A673 (cell line): ENCODE measurements at regions not wholly inside any gene's neighbourhood (a gene's known extent, or its start where the extent isn't known, plus 50 kb on each side); places are given as distances from the start of the nearest gene placed in this dataset.

Experiments used
- BruUV-seq: library from RNA; stranded (reverse); fragments of 400-500 nt; replicated peaks from 2 replicates; lab custom pipeline; 2021; lab: Mats Ljungman, UMichigan
- CTCF ChIA-PET: fragments of 300-600 bp; sonication (Branson Sonifier 250); formaldehyde crosslinking; loops from one replicate; lab custom pipeline; 2022; ENCODE audit warnings: antibody characterized with exemption; lab: Charles Lee
- POLR2A ChIA-PET: fragments of 300-600 bp; sonication (Branson Sonifier 250); formaldehyde crosslinking; loops from one replicate; lab custom pipeline; 2022; ENCODE audit warnings: antibody characterized with exemption; ENCODE audit not compliant: low non-redundant PET; lab: Charles Lee
- DNase-seq: peaks from one replicate; pipeline ENCODE4 v3.0.0-alpha.2; 2015; ENCODE audit warnings: low spot score
- H3K27ac ChIP-seq: fragments of 200-600 bp; sonication (generic); 2 replicates; pipeline ENCODE4 v1.5.1; 2016; ENCODE audit warnings: mixed run types, low read depth, mild to moderate bottlenecking, mixed read lengths, antibody characterized with exemption, low read length; ENCODE audit not compliant: poor library complexity, severe bottlenecking
- H3K27me3 ChIP-seq: fragments of 200-600 bp; sonication (generic); replicated peaks from 2 replicates; pipeline ENCODE4 v1.6.1; 2017; ENCODE audit warnings: mixed run types, low read depth, mild to moderate bottlenecking, mixed read lengths, antibody characterized with exemption, low read length; ENCODE audit not compliant: insufficient read depth, poor library complexity
- H3K36me3 ChIP-seq: fragments of 200-600 bp; sonication (generic); 2 replicates; pipeline ENCODE4 v1.6.1; 2016; ENCODE audit warnings: mixed run types, mild to moderate bottlenecking, mixed read lengths, antibody characterized with exemption, low read length; ENCODE audit not compliant: insufficient read depth, poor library complexity, severe bottlenecking
- H3K4me1 ChIP-seq: fragments of 200-600 bp; sonication (generic); 2 replicates; pipeline ENCODE4 v1.6.1; 2017; ENCODE audit warnings: mixed run types, mild to moderate bottlenecking, mixed read lengths, antibody characterized with exemption, low read length; ENCODE audit not compliant: insufficient read depth, poor library complexity, severe bottlenecking
- H3K4me3 ChIP-seq: fragments of 200-600 bp; sonication (generic); 2 replicates; pipeline ENCODE4 v1.5.1; 2016; ENCODE audit warnings: low read depth, mixed run types, mild to moderate bottlenecking, mixed read lengths, low read length; ENCODE audit not compliant: poor library complexity, severe bottlenecking
- H3K9me3 ChIP-seq: fragments of 200-600 bp; sonication (generic); 2 replicates; pipeline ENCODE4 v1.6.1; 2016; ENCODE audit warnings: mixed run types, low read depth, mild to moderate bottlenecking, mixed read lengths, antibody characterized with exemption, low read length; ENCODE audit not compliant: poor library complexity, severe bottlenecking
- CTCF ChIP-seq: fragments of 300-800, 200-600 bp; sonication (generic); conservative IDR thresholded peaks from 2 replicates; pipeline ENCODE4 v1.5.1; 2017; ENCODE audit warnings: low read depth, mild to moderate bottlenecking, antibody characterized with exemption, low read length, moderate library complexity, mixed read lengths
- EZH2 ChIP-seq: fragments of 200-600 bp; sonication (generic); IDR thresholded peaks from 2 replicates; pipeline ENCODE4 v1.6.1; 2017; ENCODE audit warnings: borderline replicate concordance, low read depth, mild to moderate bottlenecking, mixed read lengths, antibody characterized with exemption, low read length; ENCODE audit not compliant: poor library complexity, severe bottlenecking
- intact Hi-C: fragments of 100-400 bp; cut with micrococcal nuclease; formaldehyde crosslinking; loops from one replicate; pipeline ENCODE4 v1.10.0; 2022; ENCODE audit not compliant: unreplicated experiment

- no peaks in the 10 kb centered on the region for H3K4me1 ChIP-seq
- DNase-seq = no peak
- no peak overlapping the region for H3K4me3 ChIP-seq
- POLR2A ChIA-PET = no interaction called here
- no TSS peak for BruUV-seq
- H3K27ac ChIP-seq = no peak overlapping the region
- H3K9me3 ChIP-seq = no peaks in the 10 kb centered on the region
- no peak for TF ChIP-seq CTCF
- CTCF ChIA-PET = no interaction called here
- H3K36me3 ChIP-seq = no peaks in the 10 kb centered on the region
- no peaks in the 10 kb centered on the region for H3K27me3 ChIP-seq
- intact Hi-C loops = no loop called here
These were observed 127.2 kb downstream of the ZNF281 start for GRCh38 chr1:200282497-200283122.

- Histone ChIP-seq H3K9me3 (no peaks in the 10 kb centered on the region), H3K4me3 (no peak overlapping the region), H3K27ac (no peak overlapping the region), H3K27me3 (no peaks in the 10 kb centered on the region), H3K36me3 (no peaks in the 10 kb centered on the region), H3K4me1 (no peaks in the 10 kb centered on the region)
- DNase-seq = no peak
- BruUV-seq = no TSS peak
- intact Hi-C loops = no loop called here
- POLR2A ChIA-PET = no interaction called here
- TF ChIP-seq CTCF (no peak), EZH2 (no peak)
- CTCF ChIA-PET = no interaction called here
These were observed 128.5 kb downstream of the ZNF281 start for GRCh38 chr1:200281201-200281835.

DNA sequence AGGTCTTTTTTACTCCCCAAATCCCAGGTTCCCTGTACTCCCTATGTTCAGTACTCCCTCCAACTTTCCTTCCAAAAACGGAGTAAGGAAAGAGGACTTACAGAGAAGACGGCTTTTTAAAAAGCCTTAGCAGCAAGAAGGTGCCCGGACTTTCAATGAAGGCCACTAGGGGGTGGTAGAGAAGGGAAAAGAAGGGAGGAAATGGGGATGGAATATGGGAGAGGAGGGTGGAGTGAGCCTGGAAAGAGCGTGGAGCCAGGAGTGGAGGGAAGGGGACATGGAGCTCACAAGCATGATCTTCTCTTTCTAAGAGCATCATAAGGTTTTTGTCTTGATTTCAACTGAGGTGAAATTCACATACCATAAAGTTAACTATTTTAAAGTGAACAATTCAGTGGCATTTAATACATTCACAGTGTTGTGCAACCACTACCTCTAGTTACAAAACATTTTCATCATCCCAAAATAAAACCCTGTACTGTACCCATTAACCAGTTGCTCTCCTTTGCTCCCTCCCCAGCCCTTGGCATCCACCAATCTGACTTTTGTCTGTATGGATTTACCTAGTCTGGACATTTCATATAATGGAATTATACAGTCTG, 129.9 kb downstream of the ZNF281 start:
- CTCF ChIA-PET = interaction anchor here (1.1 kb wide), 1 partner anchor 209 kb away, joined by 3 read pairs; no protein-coding TSS in a partner anchor
- Histone ChIP-seq H3K4me3 (no peak overlapping the region), H3K9me3 (no peaks in the 10 kb centered on the region), H3K27me3 (no peaks in the 10 kb centered on the region), H3K27ac (no peak overlapping the region), H3K4me1 (no peaks in the 10 kb centered on the region), H3K36me3 (no peaks in the 10 kb centered on the region)
- TF ChIP-seq CTCF = peak; percentile 80
- no peak for TF ChIP-seq EZH2
- POLR2A ChIA-PET = no interaction called here
- no TSS peak for BruUV-seq
- intact Hi-C loops = loop anchor here (2.0 to 10.0 kb wide), 3 partner anchors 135 to 598 kb away; no protein-coding TSS in a partner anchor
- peak; percentile 77 for DNase-seq
